MCF 10A (cell line): ENCODE measurements at regions not wholly inside any gene's neighbourhood (a gene's known extent, or its start where the extent isn't known, plus 50 kb on each side); places are given as distances from the start of the nearest gene placed in this dataset.

Experiments used
- BruUV-seq: library from RNA; stranded (reverse); fragments of 400-500 nt; replicated peaks from 2 replicates; lab custom pipeline; 2021; lab: Mats Ljungman, UMichigan
- CTCF ChIA-PET: fragments of 300-600 bp; sonication (Branson Sonifier 250); formaldehyde crosslinking; extraction: SDS; loops from one replicate; lab custom pipeline; 2021; ENCODE audit warnings: antibody characterized with exemption, inconsistent platforms; lab: Yijun Ruan, JAX
- POLR2A ChIA-PET: fragments of 300-600, 350-650 bp; sonication (Branson Sonifier 250); formaldehyde crosslinking; extraction: SDS; loops from one replicate; lab custom pipeline; 2020; ENCODE audit warnings: antibody characterized with exemption, inconsistent platforms; lab: Yijun Ruan, JAX
- DNase-seq: peaks from one replicate; pipeline ENCODE4 v3.0.0-alpha.2; 2018; ENCODE audit not compliant: unreplicated experiment
- H3K27ac Mint-ChIP-seq: one replicate; pipeline ENCODE4 v1.8.0; 2022; ENCODE audit warnings: mild to moderate bottlenecking, low read depth, mixed read lengths; ENCODE audit not compliant: unreplicated experiment
- H3K27me3 Mint-ChIP-seq: one replicate; pipeline ENCODE4 v1.8.0; 2022; ENCODE audit warnings: mixed read lengths; ENCODE audit not compliant: insufficient read depth, unreplicated experiment
- H3K36me3 Mint-ChIP-seq: one replicate; pipeline ENCODE4 v1.8.0; 2022; ENCODE audit warnings: mild to moderate bottlenecking, moderate library complexity, mixed read lengths; ENCODE audit not compliant: insufficient read depth, unreplicated experiment
- H3K4me1 Mint-ChIP-seq: one replicate; pipeline ENCODE4 v1.8.0; 2022; ENCODE audit warnings: mixed read lengths; ENCODE audit not compliant: insufficient read depth, unreplicated experiment
- H3K4me3 Mint-ChIP-seq: one replicate; pipeline ENCODE4 v1.8.0; 2022; ENCODE audit warnings: mild to moderate bottlenecking, moderate library complexity, mixed read lengths; ENCODE audit not compliant: unreplicated experiment
- H3K9me3 Mint-ChIP-seq: one replicate; pipeline ENCODE4 v1.8.0; 2022; ENCODE audit warnings: mixed read lengths; ENCODE audit not compliant: unreplicated experiment
- CTCF ChIP-seq: fragments of 200-600 bp; IDR thresholded peaks from one replicate; pipeline ENCODE4 v1.8.0; 2022; ENCODE audit warnings: antibody characterized with exemption, mild to moderate bottlenecking; ENCODE audit not compliant: unreplicated experiment
- intact Hi-C: fragments of 100-400 bp; cut with micrococcal nuclease; formaldehyde crosslinking; loops from 2 replicates; pipeline ENCODE4 v1.14.1; 2022

- POLR2A ChIA-PET = no interaction called here
- intact Hi-C loops = no loop called here
- no peak for TF ChIP-seq CTCF
- Mint-ChIP-seq H3K36me3 (no peaks in the 10 kb centered on the region), H3K27me3 (no peaks in the 10 kb centered on the region), H3K4me1 (no peaks in the 10 kb centered on the region), H3K9me3 (no peaks in the 10 kb centered on the region), H3K27ac (no peak overlapping the region), H3K4me3 (no peak overlapping the region)
- BruUV-seq = no TSS peak
- CTCF ChIA-PET = no interaction called here
- no peak for DNase-seq
Observed at GRCh38 chrY:15440021-15440695, 915.8 kb downstream of the NLGN4Y start.

GRCh38 chrY:15440696-15441408 lies 916.5 kb downstream of the NLGN4Y start:
- no peak for TF ChIP-seq CTCF
- ChIA-PET POLR2A (no interaction called here), CTCF (no interaction called here)
- no TSS peak for BruUV-seq
- no peak overlapping the region for H3K4me3 Mint-ChIP-seq
- no peaks in the 10 kb centered on the region for H3K9me3 Mint-ChIP-seq
- intact Hi-C loops = no loop called here
- no peaks in the 10 kb centered on the region for H3K36me3 Mint-ChIP-seq
- no peak overlapping the region for H3K27ac Mint-ChIP-seq
- H3K4me1 Mint-ChIP-seq = no peaks in the 10 kb centered on the region
- H3K27me3 Mint-ChIP-seq = no peaks in the 10 kb centered on the region
- no peak for DNase-seq

GRCh38 chrY:15441878-15442277 lies 917.5 kb downstream of the NLGN4Y start:
- intact Hi-C loops = no loop called here
- Mint-ChIP-seq H3K27ac (no peak overlapping the region), H3K9me3 (no peaks in the 10 kb centered on the region), H3K4me1 (no peaks in the 10 kb centered on the region), H3K36me3 (no peaks in the 10 kb centered on the region), H3K4me3 (no peak overlapping the region), H3K27me3 (no peaks in the 10 kb centered on the region)
- POLR2A ChIA-PET = no interaction called here
- CTCF ChIA-PET = no interaction called here
- no peak for DNase-seq
- no peak for TF ChIP-seq CTCF
- no TSS peak for BruUV-seq

- H3K27ac Mint-ChIP-seq = no peak overlapping the region
Observed at GRCh38 chrY:15445871-15446270, 921.5 kb downstream of the NLGN4Y start.

More at GRCh38 chrY:15445871-15446270, 921.5 kb downstream of the NLGN4Y start:
- H3K4me1 Mint-ChIP-seq = no peaks in the 10 kb centered on the region
- intact Hi-C loops = no loop called here
- no peak for DNase-seq
- no peak overlapping the region for H3K4me3 Mint-ChIP-seq
- no peak for TF ChIP-seq CTCF
- H3K9me3 Mint-ChIP-seq = no peaks in the 10 kb centered on the region
- BruUV-seq = no TSS peak
- CTCF ChIA-PET = no interaction called here
- H3K27me3 Mint-ChIP-seq = no peaks in the 10 kb centered on the region
- POLR2A ChIA-PET = no interaction called here
- H3K36me3 Mint-ChIP-seq = no peaks in the 10 kb centered on the region
